WTC11 (cell line): ENCODE measurements at regions not wholly inside any gene's neighbourhood (a gene's known extent, or its start where the extent isn't known, plus 50 kb on each side); places are given as distances from the start of the nearest gene placed in this dataset.

Source experiments
- ATAC-seq: fragments of 200-7000 bp; cut with Tn5 transposase; 2 replicates; pipeline ENCODE4 v1.10.0; 2021; ENCODE audit warnings: mild to moderate bottlenecking, moderate library complexity
- CTCF ChIA-PET: fragments of 300-600 bp; sonication (Branson Sonifier 250); formaldehyde crosslinking; loops from one replicate; lab custom pipeline; 2021; ENCODE audit warnings: antibody characterized with exemption; lab: Charles Lee
- POLR2A ChIA-PET: fragments of 350-600 bp; sonication (Branson Sonifier 250); formaldehyde crosslinking; loops from one replicate; lab custom pipeline; 2021; ENCODE audit warnings: antibody characterized with exemption; lab: Charles Lee
- DNase-seq: peaks from one replicate; pipeline ENCODE4 v3.0.0; 2021; ENCODE audit warnings: low spot score
- H3K27ac Mint-ChIP-seq: 2 replicates; pipeline ENCODE4 v1.8.0; 2021; ENCODE audit warnings: mixed read lengths
- H3K27me3 Mint-ChIP-seq: 2 replicates; pipeline ENCODE4 v1.8.0; 2021; ENCODE audit warnings: low read depth, mild to moderate bottlenecking, moderate library complexity, mixed read lengths
- H3K36me3 Mint-ChIP-seq: 2 replicates; pipeline ENCODE4 v1.8.0; 2021; ENCODE audit warnings: mixed read lengths
- H3K4me1 Mint-ChIP-seq: 2 replicates; pipeline ENCODE4 v1.8.0; 2022; ENCODE audit warnings: mixed read lengths
- H3K4me3 Mint-ChIP-seq: 2 replicates; pipeline ENCODE4 v1.8.0; 2021; ENCODE audit warnings: mild to moderate bottlenecking, moderate library complexity, mixed read lengths
- H3K9me3 Mint-ChIP-seq: 2 replicates; pipeline ENCODE4 v1.8.0; 2021; ENCODE audit warnings: mixed read lengths
- EMX1 ChIP-seq: fragments of 250-450 bp; sonication (Bioruptor Pico); IDR thresholded peaks from 2 replicates; pipeline ENCODE4 v1.8.0; 2021; ENCODE audit warnings: mild to moderate bottlenecking
- ETV6 ChIP-seq: sonication (generic); formaldehyde crosslinking; IDR thresholded peaks from 2 replicates; pipeline ENCODE4 v1.8.1; 2022; ENCODE audit warnings: mild to moderate bottlenecking, missing genetic modification reagents
- FOXJ3 ChIP-seq: sonication (generic); formaldehyde crosslinking; IDR thresholded peaks from 2 replicates; pipeline ENCODE4 v1.9.0; 2021; ENCODE audit warnings: missing genetic modification reagents, mild to moderate bottlenecking, borderline replicate concordance
- MXD4 ChIP-seq: fragments of 250-450 bp; sonication (Bioruptor Pico); IDR thresholded peaks from 2 replicates; pipeline ENCODE4 v1.8.0; 2021; ENCODE audit warnings: mild to moderate bottlenecking, moderate library complexity, borderline replicate concordance
- MYBL2 ChIP-seq: sonication (generic); formaldehyde crosslinking; IDR thresholded peaks from 2 replicates; pipeline ENCODE4 v1.8.1; 2023; ENCODE audit warnings: mild to moderate bottlenecking, moderate library complexity, missing genetic modification reagents
- OVOL2 ChIP-seq: fragments of 250-450 bp; sonication (Bioruptor Pico); IDR thresholded peaks from 2 replicates; pipeline ENCODE4 v1.9.0; 2021; ENCODE audit warnings: mild to moderate bottlenecking, borderline replicate concordance
- RORB ChIP-seq: fragments of 250-450 bp; sonication (Bioruptor Pico); IDR thresholded peaks from 2 replicates; pipeline ENCODE4 v1.9.0; 2021; ENCODE audit warnings: mild to moderate bottlenecking
- SOX15 ChIP-seq: fragments of 250-450 bp; sonication (Bioruptor Pico); IDR thresholded peaks from 2 replicates; pipeline ENCODE4 v1.9.0; 2021; ENCODE audit warnings: mild to moderate bottlenecking
- ZBTB21 ChIP-seq: sonication (generic); formaldehyde crosslinking; IDR thresholded peaks from 2 replicates; pipeline ENCODE4 v1.8.1; 2023; ENCODE audit warnings: mild to moderate bottlenecking, missing genetic modification reagents, borderline replicate concordance
- ZNF232 ChIP-seq: sonication (generic); formaldehyde crosslinking; IDR thresholded peaks from 2 replicates; pipeline ENCODE4 v1.8.0; 2022; ENCODE audit warnings: mild to moderate bottlenecking, missing genetic modification reagents
- ZNF317 ChIP-seq: sonication (generic); formaldehyde crosslinking; IDR thresholded peaks from 2 replicates; pipeline ENCODE4 v1.8.1; 2023; ENCODE audit warnings: low read depth, mild to moderate bottlenecking, moderate library complexity, missing genetic modification reagents, borderline replicate concordance
- ZNF512 ChIP-seq: sonication (generic); formaldehyde crosslinking; IDR thresholded peaks from 2 replicates; pipeline ENCODE4 v1.8.1; 2022; ENCODE audit warnings: missing genetic modification reagents, borderline replicate concordance
- TF ChIP-seq, protein P1 (sequence below): sonication (generic); formaldehyde crosslinking; IDR thresholded peaks from 2 replicates; pipeline ENCODE4 v1.8.0; 2022; ENCODE audit warnings: mild to moderate bottlenecking, missing genetic modification reagents
- TF ChIP-seq, protein P2 (sequence below): sonication (generic); formaldehyde crosslinking; IDR thresholded peaks from 2 replicates; pipeline ENCODE4 v1.8.1; 2023; ENCODE audit warnings: mild to moderate bottlenecking, missing genetic modification reagents, borderline replicate concordance
- TF ChIP-seq, protein P3 (sequence below): sonication (generic); formaldehyde crosslinking; IDR thresholded peaks from 2 replicates; pipeline ENCODE4 v1.8.0; 2022; ENCODE audit warnings: mild to moderate bottlenecking, missing genetic modification reagents
- TF ChIP-seq, protein P4 (sequence below): fragments of 250-450 bp; sonication (Bioruptor Pico); IDR thresholded peaks from 2 replicates; pipeline ENCODE4 v1.9.0; 2021; ENCODE audit warnings: mild to moderate bottlenecking
- TF ChIP-seq, protein P5 (sequence below): sonication (generic); formaldehyde crosslinking; conservative IDR thresholded peaks from 2 replicates; pipeline ENCODE4 v1.8.1; 2022; ENCODE audit warnings: mild to moderate bottlenecking, missing genetic modification reagents
- TF ChIP-seq, protein P6 (sequence below): sonication (generic); formaldehyde crosslinking; IDR thresholded peaks from 2 replicates; pipeline ENCODE4 v1.8.1; 2023; ENCODE audit warnings: mild to moderate bottlenecking, moderate library complexity, missing genetic modification reagents

DNA sequence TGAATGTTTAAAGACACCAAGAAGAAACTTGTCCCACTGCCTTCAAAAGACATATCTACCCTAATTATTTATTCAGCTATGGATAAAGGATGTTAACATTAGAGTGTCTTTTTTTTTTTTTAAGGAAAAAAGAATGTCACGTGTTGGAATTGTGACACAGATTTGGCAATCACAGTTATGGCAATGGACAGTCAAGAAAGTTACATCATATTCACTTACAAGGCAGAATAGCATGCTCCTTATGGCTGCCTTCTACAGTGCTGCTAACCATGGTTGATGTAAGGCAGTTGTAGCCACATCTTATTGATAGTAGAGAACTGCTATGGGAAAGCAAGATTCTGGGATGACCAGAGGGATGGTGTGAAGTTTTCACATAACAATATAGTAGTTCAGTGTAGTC, 128.8 kb upstream of the ZBTB20 start:
- Mint-ChIP-seq H3K4me3 (no peak overlapping the region), H3K4me1 (peaks cover 7% of the 10 kb centered on the region), H3K9me3 (peaks cover 4% of the 10 kb centered on the region)
- POLR2A ChIA-PET = no interaction called here
- TF ChIP-seq ETV6 (CRISPR knock-in tag) = no peak
- no peak for TF ChIP-seq SOX15 (CRISPR knock-in tag)
- TF ChIP-seq, protein P1, sequence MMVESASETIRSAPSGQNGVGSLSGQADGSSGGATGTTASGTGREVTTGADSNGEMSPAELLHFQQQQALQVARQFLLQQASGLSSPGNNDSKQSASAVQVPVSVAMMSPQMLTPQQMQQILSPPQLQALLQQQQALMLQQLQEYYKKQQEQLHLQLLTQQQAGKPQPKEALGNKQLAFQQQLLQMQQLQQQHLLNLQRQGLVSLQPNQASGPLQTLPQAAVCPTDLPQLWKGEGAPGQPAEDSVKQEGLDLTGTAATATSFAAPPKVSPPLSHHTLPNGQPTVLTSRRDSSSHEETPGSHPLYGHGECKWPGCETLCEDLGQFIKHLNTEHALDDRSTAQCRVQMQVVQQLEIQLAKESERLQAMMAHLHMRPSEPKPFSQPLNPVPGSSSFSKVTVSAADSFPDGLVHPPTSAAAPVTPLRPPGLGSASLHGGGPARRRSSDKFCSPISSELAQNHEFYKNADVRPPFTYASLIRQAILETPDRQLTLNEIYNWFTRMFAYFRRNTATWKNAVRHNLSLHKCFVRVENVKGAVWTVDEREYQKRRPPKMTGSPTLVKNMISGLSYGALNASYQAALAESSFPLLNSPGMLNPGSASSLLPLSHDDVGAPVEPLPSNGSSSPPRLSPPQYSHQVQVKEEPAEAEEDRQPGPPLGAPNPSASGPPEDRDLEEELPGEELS (CRISPR knock-in tag) = no peak
- no peak for TF ChIP-seq MYBL2
- TF ChIP-seq MXD4 = no peak
- TF ChIP-seq RORB (CRISPR knock-in tag) = no peak
- TF ChIP-seq, all 79 proteins: peak for 0
- no peak overlapping the region for H3K27ac Mint-ChIP-seq
- H3K36me3 Mint-ChIP-seq = no peaks in the 10 kb centered on the region
- DNase-seq = no peak
- CTCF ChIA-PET = no interaction called here
- no peaks in the 10 kb centered on the region for H3K27me3 Mint-ChIP-seq
- no peak for ATAC-seq

DNA sequence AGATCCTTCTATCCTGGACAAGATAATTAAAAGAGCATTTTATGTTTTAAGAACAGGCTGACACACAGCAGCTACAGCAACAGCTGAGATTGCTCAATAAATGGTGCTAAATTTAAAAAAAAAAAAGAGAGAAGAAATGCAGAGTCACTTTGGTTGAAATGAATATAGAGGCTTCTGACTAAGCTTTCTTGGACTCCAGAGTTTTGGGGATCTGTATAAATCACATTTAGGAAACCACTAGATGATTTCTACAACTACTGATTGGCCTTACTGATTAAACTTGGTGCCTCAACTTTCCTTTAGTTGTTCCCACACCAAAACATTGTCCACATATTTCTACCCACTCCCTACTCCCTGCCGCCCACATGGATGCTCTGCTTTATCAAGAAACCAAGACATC, 132.9 kb upstream of the ZBTB20 start:
- POLR2A ChIA-PET = no interaction called here
- H3K27me3 Mint-ChIP-seq = no peaks in the 10 kb centered on the region
- H3K27ac Mint-ChIP-seq = no peak overlapping the region
- TF ChIP-seq ZBTB21 (no peak), MYBL2 (no peak), ZNF232 (CRISPR knock-in tag) (no peak), FOXJ3 (CRISPR knock-in tag) (no peak), EMX1 (CRISPR knock-in tag) (no peak), ZNF317 (CRISPR knock-in tag) (no peak), ZNF512 (CRISPR knock-in tag) (no peak), OVOL2 (CRISPR knock-in tag) (no peak)
- TF ChIP-seq, protein P2, sequence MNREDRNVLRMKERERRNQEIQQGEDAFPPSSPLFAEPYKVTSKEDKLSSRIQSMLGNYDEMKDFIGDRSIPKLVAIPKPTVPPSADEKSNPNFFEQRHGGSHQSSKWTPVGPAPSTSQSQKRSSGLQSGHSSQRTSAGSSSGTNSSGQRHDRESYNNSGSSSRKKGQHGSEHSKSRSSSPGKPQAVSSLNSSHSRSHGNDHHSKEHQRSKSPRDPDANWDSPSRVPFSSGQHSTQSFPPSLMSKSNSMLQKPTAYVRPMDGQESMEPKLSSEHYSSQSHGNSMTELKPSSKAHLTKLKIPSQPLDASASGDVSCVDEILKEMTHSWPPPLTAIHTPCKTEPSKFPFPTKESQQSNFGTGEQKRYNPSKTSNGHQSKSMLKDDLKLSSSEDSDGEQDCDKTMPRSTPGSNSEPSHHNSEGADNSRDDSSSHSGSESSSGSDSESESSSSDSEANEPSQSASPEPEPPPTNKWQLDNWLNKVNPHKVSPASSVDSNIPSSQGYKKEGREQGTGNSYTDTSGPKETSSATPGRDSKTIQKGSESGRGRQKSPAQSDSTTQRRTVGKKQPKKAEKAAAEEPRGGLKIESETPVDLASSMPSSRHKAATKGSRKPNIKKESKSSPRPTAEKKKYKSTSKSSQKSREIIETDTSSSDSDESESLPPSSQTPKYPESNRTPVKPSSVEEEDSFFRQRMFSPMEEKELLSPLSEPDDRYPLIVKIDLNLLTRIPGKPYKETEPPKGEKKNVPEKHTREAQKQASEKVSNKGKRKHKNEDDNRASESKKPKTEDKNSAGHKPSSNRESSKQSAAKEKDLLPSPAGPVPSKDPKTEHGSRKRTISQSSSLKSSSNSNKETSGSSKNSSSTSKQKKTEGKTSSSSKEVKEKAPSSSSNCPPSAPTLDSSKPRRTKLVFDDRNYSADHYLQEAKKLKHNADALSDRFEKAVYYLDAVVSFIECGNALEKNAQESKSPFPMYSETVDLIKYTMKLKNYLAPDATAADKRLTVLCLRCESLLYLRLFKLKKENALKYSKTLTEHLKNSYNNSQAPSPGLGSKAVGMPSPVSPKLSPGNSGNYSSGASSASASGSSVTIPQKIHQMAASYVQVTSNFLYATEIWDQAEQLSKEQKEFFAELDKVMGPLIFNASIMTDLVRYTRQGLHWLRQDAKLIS (CRISPR knock-in tag) = no peak
- TF ChIP-seq, protein P3, sequence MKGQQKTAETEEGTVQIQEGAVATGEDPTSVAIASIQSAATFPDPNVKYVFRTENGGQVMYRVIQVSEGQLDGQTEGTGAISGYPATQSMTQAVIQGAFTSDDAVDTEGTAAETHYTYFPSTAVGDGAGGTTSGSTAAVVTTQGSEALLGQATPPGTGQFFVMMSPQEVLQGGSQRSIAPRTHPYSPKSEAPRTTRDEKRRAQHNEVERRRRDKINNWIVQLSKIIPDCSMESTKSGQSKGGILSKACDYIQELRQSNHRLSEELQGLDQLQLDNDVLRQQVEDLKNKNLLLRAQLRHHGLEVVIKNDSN (CRISPR knock-in tag) = no peak
- TF ChIP-seq, protein P1 (CRISPR knock-in tag) = no peak
- TF ChIP-seq, protein P4, sequence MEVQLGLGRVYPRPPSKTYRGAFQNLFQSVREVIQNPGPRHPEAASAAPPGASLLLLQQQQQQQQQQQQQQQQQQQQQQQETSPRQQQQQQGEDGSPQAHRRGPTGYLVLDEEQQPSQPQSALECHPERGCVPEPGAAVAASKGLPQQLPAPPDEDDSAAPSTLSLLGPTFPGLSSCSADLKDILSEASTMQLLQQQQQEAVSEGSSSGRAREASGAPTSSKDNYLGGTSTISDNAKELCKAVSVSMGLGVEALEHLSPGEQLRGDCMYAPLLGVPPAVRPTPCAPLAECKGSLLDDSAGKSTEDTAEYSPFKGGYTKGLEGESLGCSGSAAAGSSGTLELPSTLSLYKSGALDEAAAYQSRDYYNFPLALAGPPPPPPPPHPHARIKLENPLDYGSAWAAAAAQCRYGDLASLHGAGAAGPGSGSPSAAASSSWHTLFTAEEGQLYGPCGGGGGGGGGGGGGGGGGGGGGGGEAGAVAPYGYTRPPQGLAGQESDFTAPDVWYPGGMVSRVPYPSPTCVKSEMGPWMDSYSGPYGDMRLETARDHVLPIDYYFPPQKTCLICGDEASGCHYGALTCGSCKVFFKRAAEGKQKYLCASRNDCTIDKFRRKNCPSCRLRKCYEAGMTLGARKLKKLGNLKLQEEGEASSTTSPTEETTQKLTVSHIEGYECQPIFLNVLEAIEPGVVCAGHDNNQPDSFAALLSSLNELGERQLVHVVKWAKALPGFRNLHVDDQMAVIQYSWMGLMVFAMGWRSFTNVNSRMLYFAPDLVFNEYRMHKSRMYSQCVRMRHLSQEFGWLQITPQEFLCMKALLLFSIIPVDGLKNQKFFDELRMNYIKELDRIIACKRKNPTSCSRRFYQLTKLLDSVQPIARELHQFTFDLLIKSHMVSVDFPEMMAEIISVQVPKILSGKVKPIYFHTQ (CRISPR knock-in tag) = no peak
- TF ChIP-seq, protein P5, sequence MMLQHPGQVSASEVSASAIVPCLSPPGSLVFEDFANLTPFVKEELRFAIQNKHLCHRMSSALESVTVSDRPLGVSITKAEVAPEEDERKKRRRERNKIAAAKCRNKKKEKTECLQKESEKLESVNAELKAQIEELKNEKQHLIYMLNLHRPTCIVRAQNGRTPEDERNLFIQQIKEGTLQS = no peak
- TF ChIP-seq, protein P6, sequence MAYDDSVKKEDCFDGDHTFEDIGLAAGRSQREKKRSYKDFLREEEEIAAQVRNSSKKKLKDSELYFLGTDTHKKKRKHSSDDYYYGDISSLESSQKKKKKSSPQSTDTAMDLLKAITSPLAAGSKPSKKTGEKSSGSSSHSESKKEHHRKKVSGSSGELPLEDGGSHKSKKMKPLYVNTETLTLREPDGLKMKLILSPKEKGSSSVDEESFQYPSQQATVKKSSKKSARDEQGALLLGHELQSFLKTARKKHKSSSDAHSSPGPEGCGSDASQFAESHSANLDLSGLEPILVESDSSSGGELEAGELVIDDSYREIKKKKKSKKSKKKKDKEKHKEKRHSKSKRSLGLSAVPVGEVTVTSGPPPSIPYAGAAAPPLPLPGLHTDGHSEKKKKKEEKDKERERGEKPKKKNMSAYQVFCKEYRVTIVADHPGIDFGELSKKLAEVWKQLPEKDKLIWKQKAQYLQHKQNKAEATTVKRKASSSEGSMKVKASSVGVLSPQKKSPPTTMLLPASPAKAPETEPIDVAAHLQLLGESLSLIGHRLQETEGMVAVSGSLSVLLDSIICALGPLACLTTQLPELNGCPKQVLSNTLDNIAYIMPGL (CRISPR knock-in tag) = no peak
- DNase-seq (no peak), ATAC-seq (no peak)
- H3K36me3 Mint-ChIP-seq = no peaks in the 10 kb centered on the region
- CTCF ChIA-PET = no interaction called here
- peaks cover 4% of the 10 kb centered on the region for H3K9me3 Mint-ChIP-seq
- no peaks in the 10 kb centered on the region for H3K4me1 Mint-ChIP-seq
- no peak overlapping the region for H3K4me3 Mint-ChIP-seq
